Suprapubic skin (tissue), 3 donors: ENCODE measurements at regions not wholly inside any gene's neighbourhood (a gene's known extent, or its start where the extent isn't known, plus 50 kb on each side); places are given as distances from the start of the nearest gene placed in this dataset.

Source experiments
- EP300 ChIP-seq: sonication (generic); formaldehyde crosslinking; IDR thresholded peaks from one replicate; pipeline ENCODE4 v1.6.1; 2017; ENCODE audit warnings: antibody characterized with exemption
- POLR2A ChIP-seq, 2 donors: fragments of 450-650 bp; IDR thresholded peaks; one replicate each; pipeline ENCODE4 v1.6.1; 2017; ENCODE audit warnings: antibody characterized with exemption in 2 of 2, mild to moderate bottlenecking in 2 of 2, moderate library complexity in 2 of 2
- TF ChIP-seq, protein P1 (sequence below), 2 donors: fragments of 200-600 bp in 1 of 2; fragments of 450-650 bp in 1 of 2; sonication (generic) in 1 of 2; IDR thresholded peaks; one replicate each; pipeline ENCODE4 v1.5.1; 2016 to 2019; ENCODE audit warnings: antibody characterized with exemption in 2 of 2, mild to moderate bottlenecking in 1 of 2, moderate library complexity in 1 of 2

DNA sequence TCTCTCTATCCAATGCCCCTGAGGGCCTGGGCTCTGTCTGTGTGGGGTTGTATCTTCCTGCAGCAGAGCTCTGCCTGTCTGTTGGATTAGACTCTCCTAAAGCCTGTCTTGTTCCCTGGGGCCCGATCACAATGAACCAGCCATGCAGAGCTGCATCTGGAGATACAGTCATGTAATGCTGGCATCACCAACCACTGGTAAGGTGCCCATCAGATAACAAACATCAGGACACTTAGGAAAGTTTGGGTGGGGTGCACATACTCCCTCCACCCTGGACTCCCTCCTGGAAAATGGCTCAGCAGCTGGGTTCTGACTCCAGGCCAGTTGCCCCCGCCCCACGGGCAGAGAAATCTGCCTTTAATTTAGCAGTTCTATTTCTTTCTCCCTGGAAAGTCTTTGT, 61.3 kb upstream of the BRD7 start:
- TF ChIP-seq, protein P1, sequence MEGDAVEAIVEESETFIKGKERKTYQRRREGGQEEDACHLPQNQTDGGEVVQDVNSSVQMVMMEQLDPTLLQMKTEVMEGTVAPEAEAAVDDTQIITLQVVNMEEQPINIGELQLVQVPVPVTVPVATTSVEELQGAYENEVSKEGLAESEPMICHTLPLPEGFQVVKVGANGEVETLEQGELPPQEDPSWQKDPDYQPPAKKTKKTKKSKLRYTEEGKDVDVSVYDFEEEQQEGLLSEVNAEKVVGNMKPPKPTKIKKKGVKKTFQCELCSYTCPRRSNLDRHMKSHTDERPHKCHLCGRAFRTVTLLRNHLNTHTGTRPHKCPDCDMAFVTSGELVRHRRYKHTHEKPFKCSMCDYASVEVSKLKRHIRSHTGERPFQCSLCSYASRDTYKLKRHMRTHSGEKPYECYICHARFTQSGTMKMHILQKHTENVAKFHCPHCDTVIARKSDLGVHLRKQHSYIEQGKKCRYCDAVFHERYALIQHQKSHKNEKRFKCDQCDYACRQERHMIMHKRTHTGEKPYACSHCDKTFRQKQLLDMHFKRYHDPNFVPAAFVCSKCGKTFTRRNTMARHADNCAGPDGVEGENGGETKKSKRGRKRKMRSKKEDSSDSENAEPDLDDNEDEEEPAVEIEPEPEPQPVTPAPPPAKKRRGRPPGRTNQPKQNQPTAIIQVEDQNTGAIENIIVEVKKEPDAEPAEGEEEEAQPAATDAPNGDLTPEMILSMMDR (IDR thresholded peaks at IDR 0.05) = no peak
- TF ChIP-seq EP300 (no peak), POLR2A (IDR thresholded peaks at IDR 0.05) (no peak)
